ENCODE measurements at regions not wholly inside any gene's neighbourhood (a gene's known extent, or its start where the extent isn't known, plus 50 kb on each side); places are given as distances from the start of the nearest gene placed in this dataset.

GRCh38 chr4:184273166-184274147 is 55.8 kb upstream of the ENPP6 start:
- Histone ChIP-seq H3K4me1 (ENCODE audit: control insufficient read depth, insufficient read depth, low read length) (no peaks in the 10 kb centered on the region), H3K4me3 (ENCODE audit: low read depth, low read length) (no peak overlapping the region), H3K27ac (ENCODE audit: extremely low read depth, low read depth, low read length) (no peak overlapping the region), H3K36me3 (ENCODE audit: control insufficient read depth in 2 of 2, insufficient read depth in 1 of 2, low read length in 2 of 2) (no peaks in the 10 kb centered on the region), H3K9me3 (ENCODE audit: control insufficient read depth, insufficient read depth, low read depth, low read length) (no peaks in the 10 kb centered on the region)
- ChIA-PET CTCF (interaction anchor here (0.6 to 1.4 kb wide), 2 partner anchors 9 to 28 kb away, joined by 3 read pairs; no protein-coding TSS in a partner anchor), POLR2A (no interaction called here)
- TF ChIP-seq ZNF362 (tag by site-specific recombination; IDR thresholded peaks at IDR 0.05) (no peak), ZNF37A (tag by site-specific recombination; IDR thresholded peaks at IDR 0.05) (no peak), ZNF426 (tag by site-specific recombination; IDR thresholded peaks at IDR 0.05) (no peak), SCRT1 (tag by site-specific recombination; IDR thresholded peaks at IDR 0.05; ENCODE audit: borderline replicate concordance) (no peak), REPIN1 (tag by site-specific recombination; IDR thresholded peaks at IDR 0.05; ENCODE audit: low read depth) (no peak), ZNF645 (tag by site-specific recombination; IDR thresholded peaks at IDR 0.05) (no peak), ZNF596 (tag by site-specific recombination; IDR thresholded peaks at IDR 0.05) (no peak), ZNF175 (tag by site-specific recombination; IDR thresholded peaks at IDR 0.05) (no peak), ZNF623 (tag by site-specific recombination; IDR thresholded peaks at IDR 0.05) (no peak)

- no peaks in the 10 kb centered on the region for H3K4me1 ChIP-seq (ENCODE audit: control insufficient read depth, insufficient read depth, low read length)
- H3K36me3 ChIP-seq (ENCODE audit: control insufficient read depth in 2 of 2, insufficient read depth in 1 of 2, low read length in 2 of 2), result no peaks in the 10 kb centered on the region
- TF ChIP-seq ZNF366 (tag by site-specific recombination; conservative IDR thresholded peaks at IDR 0.05) (peak; percentile 95), ZBTB17 (tag by site-specific recombination; IDR thresholded peaks at IDR 0.05) (peak; percentile 81), ZNF157 (tag by site-specific recombination; IDR thresholded peaks at IDR 0.05) (no peak), ZNF558 (tag by site-specific recombination; IDR thresholded peaks at IDR 0.05) (no peak)
- ChIA-PET CTCF (no interaction called here), POLR2A (interaction anchor here (0.5 kb wide), 1 partner anchor 52 kb away, joined by 4 read pairs; no protein-coding TSS in a partner anchor)
- H3K27ac ChIP-seq (ENCODE audit: extremely low read depth, low read depth, low read length), result no peak overlapping the region
- no peak overlapping the region for H3K4me3 ChIP-seq (ENCODE audit: low read depth, low read length)
- no peaks in the 10 kb centered on the region for H3K9me3 ChIP-seq (ENCODE audit: control insufficient read depth, insufficient read depth, low read depth, low read length)
Measured at GRCh38 chr4:184270808-184271413, 53.2 kb upstream of the ENPP6 start.

GRCh38 chr4:184269879-184270430 is 52.3 kb upstream of the ENPP6 start:
- POLR2A ChIA-PET, result no interaction called here
- H3K27ac ChIP-seq (ENCODE audit: extremely low read depth, low read depth, low read length), result no peak overlapping the region
- CTCF ChIA-PET, result interaction anchor here (0.6 kb wide), 1 partner anchor 703 kb away, joined by 3 read pairs; no protein-coding TSS in a partner anchor
- H3K36me3 ChIP-seq (ENCODE audit: control insufficient read depth in 2 of 2, insufficient read depth in 1 of 2, low read length in 2 of 2), result no peaks in the 10 kb centered on the region
- no peak overlapping the region for H3K4me3 ChIP-seq (ENCODE audit: low read depth, low read length)
- H3K4me1 ChIP-seq (ENCODE audit: control insufficient read depth, insufficient read depth, low read length), result no peaks in the 10 kb centered on the region
- H3K9me3 ChIP-seq (ENCODE audit: control insufficient read depth, insufficient read depth, low read depth, low read length), result no peaks in the 10 kb centered on the region
- no peak for TF ChIP-seq YY2 (tag by site-specific recombination; IDR thresholded peaks at IDR 0.05)
- no peak for TF ChIP-seq KLF17 (tag by site-specific recombination; IDR thresholded peaks at IDR 0.05)
- TF ChIP-seq ZNF280C (tag by site-specific recombination; IDR thresholded peaks at IDR 0.05), result no peak
- TF ChIP-seq ZNF501 (tag by site-specific recombination; IDR thresholded peaks at IDR 0.05), result no peak
- no peak for TF ChIP-seq ZNF624 (tag by site-specific recombination; IDR thresholded peaks at IDR 0.05)
- TF ChIP-seq ZNF513 (tag by site-specific recombination; IDR thresholded peaks at IDR 0.05), result no peak
- TF ChIP-seq ZNF571 (tag by site-specific recombination; IDR thresholded peaks at IDR 0.05), result no peak
- no peak for TF ChIP-seq ZNF19 (tag by site-specific recombination; IDR thresholded peaks at IDR 0.05; ENCODE audit: low read depth)
- TF ChIP-seq ZNF146 (tag by site-specific recombination; IDR thresholded peaks at IDR 0.05), result no peak
- no peak for TF ChIP-seq ZNF324 (tag by site-specific recombination; IDR thresholded peaks at IDR 0.05)

All from HEK293 (cell line).